ENCODE measurements at regions not wholly inside any gene's neighbourhood (a gene's known extent, or its start where the extent isn't known, plus 50 kb on each side); places are given as distances from the start of the nearest gene placed in this dataset.

DNA sequence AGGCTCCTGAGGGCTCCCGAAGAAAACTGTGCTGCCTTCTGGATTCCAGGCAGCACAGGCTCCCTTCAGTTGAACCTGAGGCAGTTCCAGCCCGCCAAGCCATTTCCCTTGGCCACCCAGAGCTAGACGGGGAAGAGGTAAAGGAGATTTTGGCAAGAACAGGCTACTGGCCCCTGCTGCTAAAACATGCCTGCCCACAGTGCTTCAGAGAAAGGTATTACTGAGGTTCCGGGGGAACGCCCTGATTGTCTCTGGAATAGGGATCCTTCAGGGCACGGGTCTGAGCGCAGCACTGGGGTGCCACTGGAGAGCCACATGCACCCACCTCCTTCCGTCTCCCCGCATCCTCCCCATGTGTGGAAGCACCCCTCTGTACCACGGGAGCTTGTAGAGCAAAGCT is 247.4 kb downstream of the BAMBI start:
- DNase-seq (ENCODE audit: low read depth, low spot score) = no peak
- Histone ChIP-seq H3K27me3 (ENCODE audit: control insufficient read depth, insufficient read depth, low read length) (no peaks in the 10 kb centered on the region), H3K4me3 (ENCODE audit: low read depth, low read length) (no peak overlapping the region), H3K9me3 (ENCODE audit: control insufficient read depth, insufficient read depth, low read length) (peaks cover 12% of the 10 kb centered on the region), H3K27ac (ENCODE audit: low read depth, low read length) (no peak overlapping the region)
- ChIA-PET CTCF (no interaction called here), POLR2A (no interaction called here)
- TF ChIP-seq CTCF (IDR thresholded peaks at IDR 0.05; ENCODE audit: low read depth, low read length) = no peak

DNA sequence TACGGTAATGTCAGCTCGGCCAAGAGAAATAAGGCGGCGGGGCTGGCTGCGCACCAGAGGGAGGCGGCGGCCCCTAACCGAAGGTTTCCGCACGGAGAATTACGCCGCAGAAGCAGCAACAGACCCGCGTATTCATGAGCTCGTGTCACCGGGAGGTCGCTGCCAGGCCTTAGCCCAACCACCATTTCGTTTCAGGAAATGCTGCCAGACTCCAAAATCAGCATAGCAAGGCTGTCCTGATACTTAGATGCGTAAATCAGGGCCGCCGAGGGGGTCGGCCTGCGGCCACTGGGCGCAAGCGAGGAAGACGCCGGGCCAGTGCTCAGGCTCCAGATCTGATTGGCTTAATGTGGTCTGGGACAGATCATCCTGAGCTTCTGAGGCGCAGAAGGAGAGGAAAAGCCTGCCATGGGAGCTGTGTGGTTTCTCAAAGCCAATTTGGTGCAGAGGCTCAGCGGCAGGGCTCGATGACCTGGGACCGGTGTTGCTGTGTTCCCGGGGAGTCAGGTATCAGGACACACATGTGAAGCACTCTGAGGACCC is 247.9 kb downstream of the BAMBI start:
- CTCF ChIA-PET = no interaction called here
- no peak for TF ChIP-seq CTCF (IDR thresholded peaks at IDR 0.05; ENCODE audit: low read depth, low read length)
- POLR2A ChIA-PET = no interaction called here
- H3K27me3 ChIP-seq (ENCODE audit: control insufficient read depth, insufficient read depth, low read length) = no peaks in the 10 kb centered on the region
- no peak overlapping the region for H3K27ac ChIP-seq (ENCODE audit: low read depth, low read length)
- no peak for DNase-seq (ENCODE audit: low read depth, low spot score)
- H3K4me3 ChIP-seq (ENCODE audit: low read depth, low read length) = no peak overlapping the region
- peaks cover 12% of the 10 kb centered on the region for H3K9me3 ChIP-seq (ENCODE audit: control insufficient read depth, insufficient read depth, low read length)

GRCh38 chr10:28926932-28927331 is 249.6 kb downstream of the BAMBI start:
- H3K9me3 ChIP-seq (ENCODE audit: control insufficient read depth, insufficient read depth, low read length) = peaks cover 12% of the 10 kb centered on the region
- ChIA-PET CTCF (no interaction called here), POLR2A (no interaction called here)
- H3K27ac ChIP-seq (ENCODE audit: low read depth, low read length) = no peak overlapping the region
- H3K27me3 ChIP-seq (ENCODE audit: control insufficient read depth, insufficient read depth, low read length) = no peaks in the 10 kb centered on the region
- no peak for DNase-seq (ENCODE audit: low read depth, low spot score)
- no peak for TF ChIP-seq CTCF (IDR thresholded peaks at IDR 0.05; ENCODE audit: low read depth, low read length)
- H3K4me3 ChIP-seq (ENCODE audit: low read depth, low read length) = no peak overlapping the region

- Histone ChIP-seq H3K27me3 (ENCODE audit: control insufficient read depth, insufficient read depth, low read length) (no peaks in the 10 kb centered on the region), H3K9me3 (ENCODE audit: control insufficient read depth, insufficient read depth, low read length) (peaks cover 9% of the 10 kb centered on the region; the same call in 1 of the 2 replicates), H3K27ac (ENCODE audit: low read depth, low read length) (no peak overlapping the region), H3K4me3 (ENCODE audit: low read depth, low read length) (no peak overlapping the region)
- no peak for DNase-seq (ENCODE audit: low read depth, low spot score)
- CTCF ChIA-PET = no interaction called here
- TF ChIP-seq CTCF (IDR thresholded peaks at IDR 0.05; ENCODE audit: low read depth, low read length) = no peak
- POLR2A ChIA-PET = interaction anchor here (0.6 kb wide), 1 partner anchor 249 kb away, joined by 3 read pairs; no protein-coding TSS in a partner anchor
These were observed 251.2 kb downstream of the BAMBI start for GRCh38 chr10:28928484-28928883.

GRCh38 chr10:28929942-28930341 is 252.6 kb downstream of the BAMBI start:
- Histone ChIP-seq H3K27me3 (ENCODE audit: control insufficient read depth, insufficient read depth, low read length) (no peaks in the 10 kb centered on the region), H3K9me3 (ENCODE audit: control insufficient read depth, insufficient read depth, low read length) (peaks cover 4% of the 10 kb centered on the region; the same call in 1 of the 2 replicates), H3K4me3 (ENCODE audit: low read depth, low read length) (no peak overlapping the region), H3K27ac (ENCODE audit: low read depth, low read length) (no peak overlapping the region)
- no peak for TF ChIP-seq CTCF (IDR thresholded peaks at IDR 0.05; ENCODE audit: low read depth, low read length)
- CTCF ChIA-PET = no interaction called here
- POLR2A ChIA-PET = no interaction called here
- DNase-seq (ENCODE audit: low read depth, low spot score) = no peak
